T47D (cell line): ENCODE measurements at regions not wholly inside any gene's neighbourhood (a gene's known extent, or its start where the extent isn't known, plus 50 kb on each side); places are given as distances from the start of the nearest gene placed in this dataset.
"Not testable (repeated sequence)": the region's sequence is repeated elsewhere in the genome, so short reads cannot be mapped to it uniquely, and the experiment has no call there.

Experiments
- DNase-seq, 2 experiments: peaks; one replicate each; pipeline versions ENCODE4 v3.0.0 to v3.0.0-alpha.2; 2011 to 2012; ENCODE audit warnings: low read depth in 1 of 2, low spot score in 1 of 2
- JUND ChIP-seq: IDR thresholded peaks from 2 replicates; pipeline ENCODE4 v1.6.1; 2012; ENCODE audit warnings: low read depth
- in situ Hi-C: cut with HindIII; loops from 2 replicates; pipeline ENCODE4 v1.10.0; 2016; ENCODE audit warnings: low sequenced_read_pairs, low pct_unique_long_range_greater_than_20kb

DNA sequence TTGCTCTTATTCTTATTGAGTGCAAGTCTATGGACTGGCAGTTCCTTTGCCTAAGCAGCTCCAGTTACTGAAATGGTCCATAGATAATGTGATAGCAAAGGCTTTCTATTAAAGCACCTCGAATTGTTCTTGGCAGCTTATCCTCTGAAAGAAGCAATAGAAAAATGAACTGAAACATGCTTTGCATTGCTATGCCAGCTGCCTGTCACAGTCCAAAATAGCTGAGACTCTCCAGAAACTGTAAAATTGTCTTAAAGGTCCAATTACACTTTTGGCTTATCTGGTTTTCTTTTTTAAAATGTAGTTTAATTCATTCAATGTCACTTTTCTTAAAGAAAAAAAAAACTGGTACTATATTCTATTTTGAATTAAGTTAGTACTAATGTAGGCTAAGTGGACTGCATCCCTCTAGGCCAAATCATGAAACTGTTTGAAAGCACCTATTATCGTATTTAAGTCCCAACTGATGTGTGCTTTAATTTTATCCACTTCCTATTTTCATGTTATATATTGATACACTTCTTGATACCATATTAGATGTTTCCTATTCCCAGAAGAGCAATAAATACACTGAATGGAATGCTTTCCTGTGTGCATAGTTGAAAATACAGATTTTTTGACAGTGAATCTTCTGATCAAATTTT is 208.0 kb upstream of the DEPDC1 start:
- in situ Hi-C loops: no loop called here
- TF ChIP-seq JUND: no peak
- no peak for DNase-seq

DNA sequence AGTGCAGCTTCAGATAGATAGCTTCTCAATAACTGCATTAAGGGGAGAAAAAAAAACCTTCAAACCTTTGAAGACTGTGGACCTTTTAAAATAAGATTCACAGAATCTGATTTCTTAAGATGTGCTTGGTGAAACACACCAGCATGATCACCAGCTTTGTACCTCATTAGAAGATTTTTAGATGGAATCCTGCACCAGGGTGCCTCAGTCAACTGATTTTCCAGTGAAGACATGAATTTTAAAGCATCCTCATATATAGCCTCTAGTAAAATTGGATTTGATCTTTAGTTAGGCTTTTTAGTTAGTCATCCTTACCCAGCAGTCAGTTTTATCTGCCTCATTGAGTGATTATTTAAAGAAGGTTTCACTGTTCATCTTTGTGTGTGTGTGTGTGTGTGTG is 208.6 kb upstream of the DEPDC1 start:
- no peak for TF ChIP-seq JUND
- no peak for DNase-seq
- in situ Hi-C loops: no loop called here

DNA sequence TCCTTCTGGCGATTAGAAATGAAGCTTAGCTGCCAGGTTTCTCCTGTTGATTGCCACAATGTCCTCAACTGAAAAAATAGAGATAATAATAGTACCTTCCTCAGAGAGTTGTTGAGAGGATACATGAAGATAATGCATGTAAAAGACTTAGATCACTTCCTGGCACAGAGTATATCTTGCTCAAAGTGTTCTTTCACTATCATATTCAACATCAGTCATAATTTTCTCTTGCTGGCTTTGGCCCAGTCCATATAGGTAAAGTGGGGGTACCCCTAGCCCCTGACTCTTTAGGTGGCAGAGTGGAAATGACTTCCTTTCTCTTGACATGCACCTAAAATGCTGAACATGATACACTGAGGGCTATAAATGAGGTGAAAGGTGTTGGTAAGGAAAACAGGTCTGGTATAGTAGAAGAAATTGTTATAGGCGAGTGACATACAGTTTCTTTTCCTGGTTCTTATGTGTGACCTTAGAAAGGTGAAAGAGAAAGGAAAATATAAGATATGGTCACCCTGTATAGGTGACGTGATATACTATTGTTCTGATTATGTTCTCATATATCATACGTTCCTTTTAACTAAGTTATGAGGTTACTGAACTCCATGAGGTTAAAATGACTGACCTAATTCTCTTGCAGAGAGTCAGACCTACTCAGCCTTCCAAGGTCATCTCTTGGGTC is 209.9 kb upstream of the DEPDC1 start:
- no peak for DNase-seq
- in situ Hi-C loops: no loop called here
- no peak for TF ChIP-seq JUND

DNA sequence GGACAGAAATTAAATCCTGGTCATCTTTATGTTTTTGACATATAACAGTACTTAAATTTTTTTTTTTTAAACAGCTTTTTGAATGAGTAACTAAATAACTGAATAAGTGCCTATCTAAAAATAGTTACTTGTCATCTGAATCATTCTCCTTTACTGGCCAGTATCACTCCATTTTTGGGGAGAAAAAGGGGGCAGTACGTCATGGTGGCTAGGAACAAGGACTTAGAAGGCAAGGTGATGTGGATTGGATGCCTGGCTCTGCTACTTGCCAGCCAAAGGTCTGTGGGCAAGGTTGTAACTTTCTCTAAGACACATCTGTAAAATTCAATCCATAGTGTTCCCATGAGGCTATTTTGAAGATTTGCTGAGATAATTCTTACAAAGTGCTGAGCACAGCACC is 220.4 kb upstream of the DEPDC1 start:
- in situ Hi-C loops: no loop called here

GRCh38 chr1:68720476-68720875 is 223.6 kb upstream of the DEPDC1 start:
- DNase-seq: no peak
- in situ Hi-C loops: no loop called here
- no peak for TF ChIP-seq JUND

More for the DNA sequence above, 220.4 kb upstream of the DEPDC1 start:
- no peak for TF ChIP-seq JUND
- no peak for DNase-seq

- no peak for TF ChIP-seq JUND
- in situ Hi-C loops: no loop called here
- DNase-seq: no peak
These were observed 226.9 kb upstream of the DEPDC1 start for GRCh38 chr1:68723791-68724190.

DNA sequence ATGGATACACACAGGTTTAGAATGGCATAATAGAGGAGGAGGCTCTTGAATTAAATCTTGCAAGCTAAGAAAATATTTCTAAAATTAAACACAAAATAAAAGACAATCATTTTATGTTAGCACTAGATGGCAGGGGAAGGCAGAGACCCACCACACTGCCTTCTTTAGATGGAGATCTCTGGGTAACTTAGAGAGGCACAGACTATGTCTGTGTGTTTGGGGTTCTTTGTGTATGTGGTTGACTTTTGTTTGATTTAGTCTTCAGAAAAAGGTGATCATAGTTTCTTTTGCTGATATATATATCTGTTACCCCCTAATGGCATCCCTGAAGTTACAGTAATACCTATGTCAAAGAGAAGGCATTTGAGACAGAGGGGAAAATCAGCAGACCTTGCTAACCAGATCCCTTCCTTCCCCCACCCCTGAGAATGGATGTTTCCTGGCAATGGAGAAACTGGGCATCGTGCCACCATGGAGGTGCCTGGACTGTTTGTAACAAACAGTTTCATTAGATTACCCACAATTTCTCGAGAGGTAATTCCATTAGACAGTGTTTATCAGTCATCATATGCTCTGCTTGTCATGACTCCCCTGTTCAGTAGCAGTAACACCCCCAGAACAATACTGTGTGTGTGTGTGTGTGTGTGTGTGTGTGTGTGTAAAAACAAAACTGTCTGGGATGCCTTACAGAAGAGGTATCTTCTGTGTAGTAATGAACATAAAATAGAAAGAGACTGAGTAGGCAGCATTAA is 228.3 kb upstream of the DEPDC1 start:
- DNase-seq: no peak
- in situ Hi-C loops: no loop called here
- TF ChIP-seq JUND: no peak

DNA sequence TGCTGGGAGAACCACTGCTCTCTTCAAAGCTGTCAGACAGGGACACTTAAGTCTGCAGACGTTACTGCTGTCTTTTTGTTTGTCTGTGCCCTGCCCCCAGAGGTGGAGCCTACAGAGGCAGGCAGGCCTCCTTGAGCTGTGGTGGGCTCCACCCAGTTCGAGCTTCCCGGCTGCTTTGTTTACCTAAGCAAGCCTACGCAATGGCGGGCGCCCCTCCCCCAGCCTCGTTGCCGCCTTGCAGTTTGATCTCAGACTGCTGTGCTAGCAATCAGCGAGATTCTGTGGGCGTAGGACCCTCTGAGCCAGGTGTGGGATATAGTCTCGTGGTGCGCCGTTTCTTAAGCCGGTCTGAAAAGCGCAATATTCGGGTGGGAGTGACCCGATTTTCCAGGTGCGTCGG is 242.6 kb upstream of the DEPDC1 start:
- in situ Hi-C loops, DNase-seq: not testable (repeated sequence)

GRCh38 chr1:68745011-68745410 is 248.1 kb upstream of the DEPDC1 start:
- no peak for DNase-seq
- TF ChIP-seq JUND: no peak
- in situ Hi-C loops: no loop called here

DNA sequence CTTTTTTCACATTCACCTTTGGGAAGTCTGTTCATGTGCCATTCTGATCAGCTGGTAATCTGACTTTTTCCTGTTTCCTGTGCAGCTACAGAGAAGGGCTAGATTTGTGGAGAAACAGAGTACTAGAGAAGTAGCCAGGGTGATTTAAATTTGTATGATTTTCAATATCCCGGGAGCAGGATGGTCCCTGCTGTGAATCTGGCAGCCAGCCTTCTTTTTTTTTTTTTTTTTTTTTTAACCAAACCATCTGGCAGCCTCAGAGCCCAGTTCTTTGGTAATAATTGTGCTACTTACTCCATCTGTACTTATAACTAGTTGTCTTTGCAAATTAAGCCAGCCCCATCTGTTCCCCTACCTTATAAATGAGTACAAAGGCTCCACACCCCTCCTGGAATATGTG is 248.6 kb upstream of the DEPDC1 start:
- no peak for DNase-seq
- in situ Hi-C loops: no loop called here
- no peak for TF ChIP-seq JUND

GRCh38 chr1:68746378-68746777 is 249.5 kb upstream of the DEPDC1 start:
- no peak for DNase-seq
- in situ Hi-C loops: no loop called here
- TF ChIP-seq JUND: no peak

DNA sequence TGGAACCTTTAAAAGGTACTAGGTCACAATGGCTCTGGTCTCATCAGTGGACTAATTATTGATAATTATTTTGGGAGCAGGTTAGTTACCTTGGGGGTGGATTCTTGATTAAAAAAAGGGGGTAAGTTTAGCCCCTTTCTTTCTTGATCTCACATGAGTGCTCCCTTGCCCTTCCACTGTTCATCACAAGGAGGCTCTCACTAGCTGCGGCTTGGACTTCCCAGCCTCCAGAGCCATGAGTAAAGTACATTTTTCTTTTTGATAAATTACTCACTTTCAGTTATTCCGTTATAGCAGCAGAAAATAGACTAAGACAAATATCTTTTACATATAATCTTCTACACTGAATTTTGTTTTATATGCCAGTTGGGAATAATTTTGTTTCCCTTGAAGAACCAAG is 254.8 kb upstream of the DEPDC1 start:
- in situ Hi-C loops: no loop called here
- no peak for DNase-seq
- no peak for TF ChIP-seq JUND

DNA sequence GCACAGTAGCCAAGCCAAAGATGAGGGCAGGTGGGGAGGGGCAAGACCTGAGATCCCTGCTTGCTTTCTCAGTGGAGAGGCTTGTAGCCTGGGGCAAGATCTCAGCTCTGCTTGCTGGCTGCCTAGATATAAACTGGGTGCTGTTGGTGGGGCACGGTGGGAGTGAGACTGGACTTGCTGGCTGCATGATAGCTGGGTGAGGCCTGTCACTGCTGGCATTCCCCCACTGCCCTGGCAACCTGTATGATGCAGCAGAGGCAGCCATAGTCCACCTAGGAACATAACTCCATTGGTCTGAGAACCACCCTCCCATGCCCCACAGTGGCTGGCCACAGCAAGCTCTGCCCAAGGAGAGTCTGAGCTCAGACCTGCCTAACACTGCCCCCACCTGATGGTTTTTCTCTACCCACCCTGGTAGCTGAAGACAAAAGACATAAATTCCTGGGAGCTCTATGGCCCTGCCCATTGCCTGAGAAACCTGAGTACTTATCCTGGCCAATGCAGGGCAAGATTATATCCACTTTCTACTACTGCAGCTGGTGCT is 261.9 kb upstream of the DEPDC1 start:
- in situ Hi-C loops: no loop called here
- no peak for DNase-seq
- no peak for TF ChIP-seq JUND
